ENCODE measurements at regions not wholly inside any gene's neighbourhood (a gene's known extent, or its start where the extent isn't known, plus 50 kb on each side); places are given as distances from the start of the nearest gene placed in this dataset.

GRCh38 chr12:93146263-93146939 is 217.3 kb upstream of the EEA1 start:
- no peaks in the 10 kb centered on the region for H3K36me3 Mint-ChIP-seq (ENCODE audit: low read depth)
- no peak overlapping the region for H3K4me3 Mint-ChIP-seq
- no peaks in the 10 kb centered on the region for H3K4me1 Mint-ChIP-seq
- peaks cover 13% of the 10 kb centered on the region for H3K27me3 Mint-ChIP-seq
- H3K9me3 ChIP-seq (ENCODE audit: control insufficient read depth, low read length, poor library complexity, severe bottlenecking): no peaks in the 10 kb centered on the region
- ATAC-seq (no peak), DNase-seq (no peak)
- no peak overlapping the region for H3K27ac Mint-ChIP-seq

DNA sequence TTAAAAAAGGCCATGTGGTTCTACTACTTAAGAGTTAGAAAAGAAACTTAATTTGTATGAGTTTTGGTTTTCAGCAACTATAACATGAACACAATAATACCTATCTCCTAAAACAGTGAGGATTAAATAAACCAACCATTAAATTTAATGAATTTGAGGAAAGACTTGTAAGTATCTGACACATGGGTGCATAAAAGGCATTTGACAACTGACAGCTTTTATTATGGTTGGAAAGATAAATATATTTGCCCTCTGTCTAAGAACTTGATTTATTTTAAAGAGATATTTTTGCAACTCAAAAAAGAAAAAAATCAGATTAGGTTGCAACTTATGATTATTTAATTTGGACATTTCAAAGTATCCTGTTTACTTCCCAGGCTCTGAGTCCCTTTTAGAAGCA is 217.9 kb upstream of the EEA1 start:
- Mint-ChIP-seq H3K4me3 (no peak overlapping the region), H3K27me3 (peaks cover 13% of the 10 kb centered on the region), H3K4me1 (no peaks in the 10 kb centered on the region), H3K27ac (no peak overlapping the region), H3K36me3 (ENCODE audit: low read depth) (no peaks in the 10 kb centered on the region)
- H3K9me3 ChIP-seq (ENCODE audit: control insufficient read depth, low read length, poor library complexity, severe bottlenecking): no peaks in the 10 kb centered on the region
- ATAC-seq (no peak), DNase-seq (no peak)

DNA sequence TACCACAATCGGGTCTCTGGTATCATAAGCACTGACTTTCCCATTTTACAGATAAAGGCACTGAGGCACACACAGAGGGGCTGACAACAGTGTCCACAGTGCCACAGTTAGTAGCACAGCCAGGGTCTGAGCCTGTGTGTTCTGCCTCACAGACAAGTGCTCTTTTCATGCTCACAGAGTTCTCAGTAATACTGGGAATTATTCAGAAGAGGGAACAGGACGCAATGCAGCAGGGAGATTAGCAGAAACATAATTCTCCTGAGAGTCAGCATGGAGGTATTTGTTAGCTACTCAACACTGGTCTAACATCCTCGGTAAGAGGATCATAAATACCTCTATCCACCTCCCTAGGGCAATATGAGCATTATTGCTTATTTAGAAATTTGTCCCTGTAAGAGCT is 219.3 kb upstream of the EEA1 start:
- ATAC-seq (no peak), DNase-seq (no peak)
- Mint-ChIP-seq H3K27me3 (peaks cover 13% of the 10 kb centered on the region), H3K27ac (no peak overlapping the region), H3K4me3 (no peak overlapping the region), H3K4me1 (no peaks in the 10 kb centered on the region), H3K36me3 (ENCODE audit: low read depth) (no peaks in the 10 kb centered on the region)
- H3K9me3 ChIP-seq (ENCODE audit: control insufficient read depth, low read length, poor library complexity, severe bottlenecking): no peaks in the 10 kb centered on the region

- Mint-ChIP-seq H3K27me3 (peaks cover 13% of the 10 kb centered on the region), H3K4me3 (no peak overlapping the region), H3K27ac (no peak overlapping the region), H3K4me1 (no peaks in the 10 kb centered on the region), H3K36me3 (ENCODE audit: low read depth) (no peaks in the 10 kb centered on the region)
- no peak for DNase-seq
- peaks cover under 1% of the 10 kb centered on the region for H3K9me3 ChIP-seq (ENCODE audit: control insufficient read depth, low read length, poor library complexity, severe bottlenecking)
- no peak for ATAC-seq
Observed at GRCh38 chr12:93149229-93149628, 220.1 kb upstream of the EEA1 start.

DNA sequence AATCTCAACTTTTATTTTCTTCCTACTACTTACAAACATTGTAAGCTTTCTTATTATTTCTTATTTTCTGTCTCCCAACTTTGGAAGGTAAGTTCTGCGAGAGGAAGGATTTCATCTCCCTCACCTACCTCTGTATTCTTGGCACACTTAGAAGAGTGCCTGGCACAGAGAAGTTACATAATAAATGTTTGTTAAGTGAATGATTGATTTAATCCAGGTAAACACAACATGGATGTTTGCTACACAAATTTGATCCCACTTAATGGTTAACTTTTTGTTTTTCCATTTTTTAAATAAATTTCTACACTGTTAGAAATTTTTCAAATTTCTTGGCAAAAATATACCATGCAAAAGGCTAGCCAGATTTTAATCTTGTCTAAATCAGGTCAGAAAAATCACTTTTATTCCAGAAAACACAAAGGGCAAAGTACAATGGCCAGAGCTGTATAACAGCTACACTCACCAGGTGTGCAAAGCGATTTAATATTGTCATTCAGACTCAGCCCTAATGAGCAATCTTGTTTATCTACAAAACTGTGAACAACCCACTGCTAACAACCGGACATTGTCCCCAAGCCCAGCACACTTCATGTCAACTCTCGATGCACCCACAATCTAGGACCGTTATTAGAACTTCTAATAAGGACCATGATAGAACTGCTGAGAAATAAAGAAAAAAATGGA is 222.1 kb upstream of the EEA1 start:
- H3K9me3 ChIP-seq (ENCODE audit: control insufficient read depth, low read length, poor library complexity, severe bottlenecking): peaks cover 3% of the 10 kb centered on the region
- ATAC-seq: no peak
- H3K36me3 Mint-ChIP-seq (ENCODE audit: low read depth): no peaks in the 10 kb centered on the region
- peaks cover 16% of the 10 kb centered on the region for H3K27me3 Mint-ChIP-seq
- no peak overlapping the region for H3K4me3 Mint-ChIP-seq
- no peak for DNase-seq
- no peak overlapping the region for H3K27ac Mint-ChIP-seq
- no peaks in the 10 kb centered on the region for H3K4me1 Mint-ChIP-seq

- ATAC-seq (no peak), DNase-seq (no peak)
Observed at GRCh38 chr12:93152617-93153016, 223.5 kb upstream of the EEA1 start.

DNA sequence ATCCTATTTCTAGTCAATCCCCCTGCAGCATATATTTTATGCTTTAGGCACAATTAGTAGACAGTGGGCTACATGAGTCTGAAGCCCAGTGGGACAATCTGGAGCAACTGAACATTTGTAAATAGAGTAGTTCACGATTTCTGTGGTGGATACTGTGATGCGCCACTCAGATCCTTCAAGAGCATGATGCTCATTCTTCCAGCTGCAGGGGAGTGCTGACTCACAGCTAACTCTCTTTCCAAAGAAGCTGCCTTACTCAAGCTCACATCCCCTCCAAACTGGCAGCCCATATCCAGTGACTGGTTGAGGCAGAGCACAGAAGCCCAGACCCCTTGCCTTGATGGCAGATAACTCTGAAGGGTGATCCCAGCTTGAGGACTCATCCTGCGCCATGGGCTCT is 224.2 kb upstream of the EEA1 start:
- Mint-ChIP-seq H3K27ac (no peak overlapping the region), H3K4me3 (no peak overlapping the region), H3K27me3 (peaks cover 6% of the 10 kb centered on the region), H3K4me1 (no peaks in the 10 kb centered on the region), H3K36me3 (ENCODE audit: low read depth) (no peaks in the 10 kb centered on the region)
- peaks cover 3% of the 10 kb centered on the region for H3K9me3 ChIP-seq (ENCODE audit: control insufficient read depth, low read length, poor library complexity, severe bottlenecking)
- DNase-seq (no peak), ATAC-seq (no peak)

More at GRCh38 chr12:93152617-93153016, 223.5 kb upstream of the EEA1 start:
- peaks cover 3% of the 10 kb centered on the region for H3K9me3 ChIP-seq (ENCODE audit: control insufficient read depth, low read length, poor library complexity, severe bottlenecking)
- Mint-ChIP-seq H3K27me3 (peaks cover 11% of the 10 kb centered on the region), H3K36me3 (ENCODE audit: low read depth) (no peaks in the 10 kb centered on the region), H3K4me1 (no peaks in the 10 kb centered on the region), H3K4me3 (no peak overlapping the region), H3K27ac (no peak overlapping the region)

- H3K27me3 Mint-ChIP-seq: peaks cover 4% of the 10 kb centered on the region
- H3K4me3 Mint-ChIP-seq: no peak overlapping the region
- H3K36me3 Mint-ChIP-seq (ENCODE audit: low read depth): no peaks in the 10 kb centered on the region
- no peak for DNase-seq
- H3K27ac Mint-ChIP-seq: no peak overlapping the region
- no peaks in the 10 kb centered on the region for H3K4me1 Mint-ChIP-seq
- peaks cover 3% of the 10 kb centered on the region for H3K9me3 ChIP-seq (ENCODE audit: control insufficient read depth, low read length, poor library complexity, severe bottlenecking)
- no peak for ATAC-seq
Observed at GRCh38 chr12:93154096-93154728, 223.5 kb upstream of the NUDT4 start.

- H3K4me3 Mint-ChIP-seq: no peak overlapping the region
- no peaks in the 10 kb centered on the region for H3K36me3 Mint-ChIP-seq (ENCODE audit: low read depth)
- no peak for ATAC-seq
- peaks cover 3% of the 10 kb centered on the region for H3K9me3 ChIP-seq (ENCODE audit: control insufficient read depth, low read length, poor library complexity, severe bottlenecking)
- H3K4me1 Mint-ChIP-seq: no peaks in the 10 kb centered on the region
- no peak overlapping the region for H3K27ac Mint-ChIP-seq
- H3K27me3 Mint-ChIP-seq: peaks cover 4% of the 10 kb centered on the region
- DNase-seq: no peak
Observed at GRCh38 chr12:93154753-93155480, 222.8 kb upstream of the NUDT4 start.

- Mint-ChIP-seq H3K36me3 (ENCODE audit: low read depth) (no peaks in the 10 kb centered on the region), H3K4me1 (no peaks in the 10 kb centered on the region), H3K27me3 (peaks cover 4% of the 10 kb centered on the region), H3K4me3 (no peak overlapping the region), H3K27ac (no peak overlapping the region)
- DNase-seq (no peak), ATAC-seq (no peak)
- H3K9me3 ChIP-seq (ENCODE audit: control insufficient read depth, low read length, poor library complexity, severe bottlenecking): peaks cover 3% of the 10 kb centered on the region
Observed at GRCh38 chr12:93156086-93156716, 221.5 kb upstream of the NUDT4 start.

GRCh38 chr12:93157279-93157678 is 220.4 kb upstream of the NUDT4 start:
- peaks cover 3% of the 10 kb centered on the region for H3K9me3 ChIP-seq (ENCODE audit: control insufficient read depth, low read length, poor library complexity, severe bottlenecking)
- Mint-ChIP-seq H3K36me3 (ENCODE audit: low read depth) (no peaks in the 10 kb centered on the region), H3K4me3 (no peak overlapping the region), H3K27me3 (peaks cover 4% of the 10 kb centered on the region), H3K27ac (no peak overlapping the region), H3K4me1 (no peaks in the 10 kb centered on the region)
- DNase-seq (no peak), ATAC-seq (no peak)

DNA sequence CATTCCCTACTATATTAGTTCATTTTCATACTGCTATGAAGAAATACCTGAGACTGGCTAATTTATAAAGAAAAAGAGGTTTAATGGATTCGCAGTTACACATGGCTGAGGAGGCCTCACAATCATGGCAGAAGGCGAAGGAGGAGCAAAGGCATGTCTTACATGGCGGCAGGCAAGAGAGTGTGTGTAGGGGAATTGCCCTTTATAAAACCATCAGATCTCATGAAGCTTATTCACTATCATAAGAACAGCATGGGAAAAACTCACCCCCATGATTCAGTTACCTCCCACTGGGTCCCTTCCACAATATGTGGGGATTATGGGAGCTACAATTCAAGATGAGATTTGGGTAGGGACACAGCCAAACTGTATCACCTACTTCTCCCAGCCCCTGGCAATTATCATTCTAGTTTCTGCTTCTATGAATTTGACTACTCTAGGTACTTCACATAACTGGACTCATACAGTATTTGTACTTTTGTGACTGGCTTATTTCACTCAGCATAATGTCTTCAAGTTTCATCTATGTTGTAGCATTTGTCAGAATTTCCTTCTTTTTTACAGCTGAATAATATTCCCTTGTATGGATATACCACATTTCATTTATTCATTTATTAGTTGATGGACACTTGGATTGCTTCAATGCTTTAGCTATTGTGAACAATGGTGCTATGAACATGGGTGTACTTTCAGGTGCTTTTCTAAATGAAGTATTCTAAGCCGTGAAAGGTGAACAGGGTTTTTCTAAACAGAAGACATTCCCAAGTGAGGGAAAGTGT is 219.5 kb upstream of the NUDT4 start:
- H3K9me3 ChIP-seq (ENCODE audit: control insufficient read depth, low read length, poor library complexity, severe bottlenecking): peaks cover 3% of the 10 kb centered on the region
- H3K36me3 Mint-ChIP-seq (ENCODE audit: low read depth): no peaks in the 10 kb centered on the region
- H3K4me3 Mint-ChIP-seq: no peak overlapping the region
- peaks cover 7% of the 10 kb centered on the region for H3K27me3 Mint-ChIP-seq
- H3K27ac Mint-ChIP-seq: no peak overlapping the region
- ATAC-seq (no peak), DNase-seq (no peak)
- no peaks in the 10 kb centered on the region for H3K4me1 Mint-ChIP-seq
